Esophagus muscularis mucosa (tissue), 4 donors: ENCODE measurements at regions not wholly inside any gene's neighbourhood (a gene's known extent, or its start where the extent isn't known, plus 50 kb on each side); places are given as distances from the start of the nearest gene placed in this dataset.
"Not testable (repeated sequence)": the region's sequence is repeated elsewhere in the genome, so short reads cannot be mapped to it uniquely, and the experiment has no call there.

ENCODE experiments used
- DNase-seq: peaks from one replicate; pipeline ENCODE4 v3.0.0-alpha.2; 2017; ENCODE audit errors: extremely low spot score
- H3K27ac ChIP-seq, 4 donors: fragments of 200-600 bp; sonication (generic); replicated peaks in 1 of 4; 1 replicate in 3 of 4; 2 replicates in 1 of 4; pipeline ENCODE4 v1.5.1; 2016 to 2019; ENCODE audit warnings: mild to moderate bottlenecking in 1 of 4
- H3K27me3 ChIP-seq, 4 donors: fragments of 200-600 bp; sonication (generic); one replicate each; pipeline versions ENCODE4 v1.5.1 to v1.6.0; 2016 to 2019
- H3K36me3 ChIP-seq, 4 donors: fragments of 200-600 bp; sonication (generic); one replicate each; pipeline ENCODE4 v1.5.1; 2016 to 2019
- H3K4me1 ChIP-seq, 4 donors: fragments of 200-600 bp; sonication (generic); one replicate each; pipeline ENCODE4 v1.5.1; 2016 to 2019
- H3K4me3 ChIP-seq, 4 donors: fragments of 200-600 bp; sonication (generic); 1 replicate in 2 of 4; 2 replicates in 2 of 4; pipeline ENCODE4 v1.5.1; 2016 to 2019; ENCODE audit warnings: mild to moderate bottlenecking in 4 of 4, moderate library complexity in 1 of 4
- H3K9me3 ChIP-seq, 4 donors: fragments of 200-600 bp; sonication (generic); 1 replicate in 3 of 4; 2 replicates in 1 of 4; pipeline ENCODE4 v1.5.1; 2016 to 2019
- EP300 ChIP-seq: sonication (generic); formaldehyde crosslinking; IDR thresholded peaks from one replicate; pipeline ENCODE4 v1.6.1; 2017; ENCODE audit warnings: antibody characterized with exemption
- POLR2A ChIP-seq: fragments of 450-650 bp; IDR thresholded peaks from one replicate; pipeline ENCODE4 v1.6.1; 2017; ENCODE audit warnings: antibody characterized with exemption, moderate library complexity, mild to moderate bottlenecking, low read depth
- POLR2AphosphoS5 ChIP-seq, 2 donors: sonication (generic); formaldehyde crosslinking; IDR thresholded peaks; one replicate each; pipeline ENCODE4 v1.6.1; 2017; ENCODE audit warnings: antibody characterized with exemption in 2 of 2
- WGBS: methylation state at CpG from one replicate; pipeline ENCODE4 v1.1.5; 2018; 5-methylcytosine and 5-hydroxymethylcytosine counted together
- intact Hi-C: fragments of 100-400 bp; cut with DNase I; formaldehyde crosslinking; loops from one replicate; pipeline ENCODE4 v1.15.1; 2023
- TF ChIP-seq, protein P1 (sequence below), 3 experiments: fragments of 200-600 bp in 2 of 3; fragments of 450-650 bp in 1 of 3; sonication (generic) in 2 of 3; IDR thresholded peaks; one replicate each; pipeline ENCODE4 v1.5.1; 2017 to 2019; ENCODE audit warnings: antibody characterized with exemption in 3 of 3, mild to moderate bottlenecking in 2 of 3, moderate library complexity in 1 of 3

DNA sequence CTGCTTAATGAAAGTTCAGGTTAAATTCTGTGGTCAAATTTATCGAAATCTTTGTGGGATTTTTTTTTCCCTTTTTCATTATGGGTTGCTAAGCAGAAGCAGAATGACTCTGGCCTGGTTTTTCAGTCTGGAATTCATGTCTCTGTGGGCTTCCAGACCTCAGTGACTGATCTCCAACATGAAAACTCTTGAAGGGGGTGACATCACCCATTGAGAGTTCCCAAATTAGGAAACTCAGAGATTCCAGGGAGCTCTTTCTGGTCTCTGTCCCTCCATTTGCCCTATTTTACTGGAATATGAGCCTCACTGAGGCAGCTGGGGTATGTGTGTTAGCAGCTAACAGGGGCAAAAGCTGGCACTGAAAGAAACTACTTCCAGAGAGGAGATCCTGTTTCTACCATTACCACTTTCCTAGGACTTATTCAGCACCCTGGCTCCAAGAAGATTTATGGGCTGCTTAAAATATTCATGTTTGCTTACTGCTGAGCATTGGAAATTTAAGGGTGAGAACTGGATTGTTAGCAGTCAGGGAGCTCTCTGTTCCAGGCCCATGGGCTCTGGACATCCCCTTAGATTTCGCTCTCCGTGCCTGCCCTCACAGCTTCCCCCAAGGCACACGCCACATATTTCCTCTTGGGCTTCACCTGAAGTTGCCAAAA, 203.4 kb upstream of the SPAG17 start:
- Histone ChIP-seq H3K9me3 (no peaks in the 10 kb centered on the region), H3K4me3 (no peak overlapping the region), H3K27me3 (no peaks in the 10 kb centered on the region), H3K27ac (no peak overlapping the region), H3K36me3 (no peaks in the 10 kb centered on the region), H3K4me1 (peaks cover 0 to 9% (median 0%) of the 10 kb centered on the region in 4 donors)
- TF ChIP-seq, protein P1, sequence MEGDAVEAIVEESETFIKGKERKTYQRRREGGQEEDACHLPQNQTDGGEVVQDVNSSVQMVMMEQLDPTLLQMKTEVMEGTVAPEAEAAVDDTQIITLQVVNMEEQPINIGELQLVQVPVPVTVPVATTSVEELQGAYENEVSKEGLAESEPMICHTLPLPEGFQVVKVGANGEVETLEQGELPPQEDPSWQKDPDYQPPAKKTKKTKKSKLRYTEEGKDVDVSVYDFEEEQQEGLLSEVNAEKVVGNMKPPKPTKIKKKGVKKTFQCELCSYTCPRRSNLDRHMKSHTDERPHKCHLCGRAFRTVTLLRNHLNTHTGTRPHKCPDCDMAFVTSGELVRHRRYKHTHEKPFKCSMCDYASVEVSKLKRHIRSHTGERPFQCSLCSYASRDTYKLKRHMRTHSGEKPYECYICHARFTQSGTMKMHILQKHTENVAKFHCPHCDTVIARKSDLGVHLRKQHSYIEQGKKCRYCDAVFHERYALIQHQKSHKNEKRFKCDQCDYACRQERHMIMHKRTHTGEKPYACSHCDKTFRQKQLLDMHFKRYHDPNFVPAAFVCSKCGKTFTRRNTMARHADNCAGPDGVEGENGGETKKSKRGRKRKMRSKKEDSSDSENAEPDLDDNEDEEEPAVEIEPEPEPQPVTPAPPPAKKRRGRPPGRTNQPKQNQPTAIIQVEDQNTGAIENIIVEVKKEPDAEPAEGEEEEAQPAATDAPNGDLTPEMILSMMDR (IDR thresholded peaks at IDR 0.05), result no peak
- TF ChIP-seq POLR2A (no peak), POLR2AphosphoS5 (IDR thresholded peaks at IDR 0.05) (no peak)
- 84% methylated on average over 4 of the region's 4 CpGs for WGBS
- intact Hi-C loops, result no loop called here
- no peak for DNase-seq

DNA sequence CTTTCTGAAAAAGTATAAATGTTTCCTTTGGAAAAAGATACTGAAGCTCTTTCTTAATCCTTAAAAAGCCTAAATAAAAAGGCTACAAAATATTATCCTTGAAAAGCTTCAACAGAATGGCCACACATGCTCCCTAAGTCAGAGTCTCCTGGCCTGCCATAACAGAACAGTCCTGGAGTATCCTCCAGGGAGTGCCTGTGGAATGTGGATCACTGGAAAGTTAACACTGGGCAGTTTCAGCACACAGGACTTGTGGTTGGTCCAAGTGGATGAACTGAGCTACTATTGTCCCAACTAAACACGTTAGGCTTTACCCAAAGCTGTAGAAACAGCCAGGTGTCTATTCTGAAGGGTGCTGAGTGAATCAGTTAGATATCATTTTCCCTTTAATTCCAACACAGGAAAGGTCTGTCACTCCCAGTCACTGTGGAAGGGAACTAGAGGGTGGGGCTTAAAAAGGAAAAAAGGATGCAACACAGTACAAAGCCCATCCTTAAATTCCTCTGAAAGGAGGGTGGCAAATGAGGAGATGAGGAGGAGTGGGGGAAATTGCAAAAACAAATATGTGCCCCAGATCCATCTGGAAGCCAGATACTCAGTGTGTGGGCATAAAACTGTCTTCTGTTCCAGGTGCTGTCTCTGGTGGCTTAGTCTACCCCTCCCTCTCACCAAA, 196.3 kb upstream of the SPAG17 start:
- Histone ChIP-seq H3K27ac (no peak overlapping the region), H3K4me3 (no peak overlapping the region), H3K36me3 (no peaks in the 10 kb centered on the region), H3K4me1 (no peaks in the 10 kb centered on the region), H3K9me3 (no peaks in the 10 kb centered on the region), H3K27me3 (no peaks in the 10 kb centered on the region)
- no peak for TF ChIP-seq POLR2AphosphoS5 (IDR thresholded peaks at IDR 0.05)
- TF ChIP-seq, protein P1 (IDR thresholded peaks at IDR 0.05), result no peak
- TF ChIP-seq EP300, result no peak
- TF ChIP-seq POLR2A, result no peak
- intact Hi-C loops, result no loop called here
- WGBS, result 40% methylated on average over 1 of the region's 1 CpG
- no peak for DNase-seq

DNA sequence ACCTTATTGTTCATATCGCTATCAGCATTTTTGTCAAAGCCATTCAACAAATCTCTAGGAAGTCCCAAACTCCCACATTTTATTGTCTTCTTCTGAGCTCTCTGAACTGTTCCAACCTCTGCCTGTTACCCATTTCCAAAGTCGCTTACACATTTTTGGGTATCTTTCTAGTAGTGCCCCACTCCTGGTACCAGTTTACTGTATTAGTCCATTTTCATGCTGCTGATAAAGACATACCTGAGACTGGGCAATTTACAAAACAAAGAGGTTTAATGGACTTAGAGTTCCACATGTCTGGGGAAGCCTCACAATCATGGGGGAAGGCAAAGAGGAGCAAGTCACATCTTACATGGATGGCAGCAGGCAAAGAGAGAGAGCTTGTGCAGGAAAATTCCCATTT, 192.2 kb upstream of the SPAG17 start:
- not testable (repeated sequence) for H3K4me3 ChIP-seq
- WGBS, result 100% methylated on average over 2 of the region's 2 CpGs
- peaks cover 0 to 12% (median 6%) of the 10 kb centered on the region in 4 donors for H3K9me3 ChIP-seq

DNA sequence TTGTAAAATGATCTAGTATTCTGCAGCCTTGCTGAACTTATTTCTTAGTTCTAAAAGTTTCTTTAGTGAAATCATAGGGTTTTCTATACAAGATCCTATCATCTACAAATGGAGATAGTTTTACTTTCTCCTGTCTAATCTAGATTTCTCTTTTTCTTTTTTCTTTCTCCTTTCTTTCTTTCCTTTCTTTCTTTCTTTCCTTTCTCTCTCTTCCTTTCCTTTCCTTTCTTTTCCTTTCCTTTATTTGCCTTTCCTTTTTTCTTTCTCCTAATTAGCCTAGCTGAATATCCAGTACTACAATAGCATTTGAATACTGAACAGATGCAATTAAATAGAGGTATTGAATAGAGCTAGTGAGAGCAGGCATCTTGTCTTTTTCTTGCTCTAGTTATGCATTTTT, 186.6 kb upstream of the SPAG17 start:
- H3K36me3 ChIP-seq, result no peaks in the 10 kb centered on the region
- no peak overlapping the region for H3K27ac ChIP-seq
- no peaks in the 10 kb centered on the region for H3K27me3 ChIP-seq
- no peak for TF ChIP-seq EP300
- peaks cover 0 to 38% (median 27%) of the 10 kb centered on the region in 4 donors for H3K9me3 ChIP-seq
- H3K4me1 ChIP-seq, result no peaks in the 10 kb centered on the region
- no peak overlapping the region for H3K4me3 ChIP-seq
- intact Hi-C loops, result no loop called here
- DNase-seq, result no peak

More for the DNA sequence above, 192.2 kb upstream of the SPAG17 start:
- H3K4me1 ChIP-seq, DNase-seq, intact Hi-C loops, H3K36me3 ChIP-seq, H3K27ac ChIP-seq, H3K27me3 ChIP-seq: not testable (repeated sequence)

DNA sequence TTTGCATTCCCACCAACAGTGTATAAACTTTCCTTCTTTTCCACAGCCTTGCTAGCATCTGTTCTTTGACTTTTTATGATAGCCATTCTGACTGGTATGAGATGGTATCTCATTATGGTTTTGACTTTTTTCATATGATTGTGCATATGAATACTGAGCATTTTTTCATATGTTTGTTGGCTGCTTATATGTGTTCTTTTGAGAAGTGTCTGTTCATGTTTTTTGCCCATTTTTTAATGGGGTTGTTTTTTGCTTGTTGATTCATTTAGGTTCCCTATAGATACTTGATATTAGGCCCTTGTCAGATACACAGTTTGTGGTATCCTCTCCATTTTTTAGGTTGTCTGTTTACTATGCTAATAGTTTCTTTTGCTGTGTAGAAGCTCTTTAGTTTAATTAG, 185.8 kb upstream of the SPAG17 start:
- no peak for DNase-seq
- TF ChIP-seq, protein P1 (IDR thresholded peaks at IDR 0.05), result no peak
- TF ChIP-seq POLR2A (no peak), EP300 (no peak), POLR2AphosphoS5 (IDR thresholded peaks at IDR 0.05) (no peak)
- Histone ChIP-seq H3K27me3 (no peaks in the 10 kb centered on the region), H3K9me3 (peaks cover 0 to 45% (median 27%) of the 10 kb centered on the region in 4 donors), H3K4me1 (no peaks in the 10 kb centered on the region), H3K36me3 (no peaks in the 10 kb centered on the region), H3K27ac (no peak overlapping the region), H3K4me3 (no peak overlapping the region)
- intact Hi-C loops, result no loop called here

DNA sequence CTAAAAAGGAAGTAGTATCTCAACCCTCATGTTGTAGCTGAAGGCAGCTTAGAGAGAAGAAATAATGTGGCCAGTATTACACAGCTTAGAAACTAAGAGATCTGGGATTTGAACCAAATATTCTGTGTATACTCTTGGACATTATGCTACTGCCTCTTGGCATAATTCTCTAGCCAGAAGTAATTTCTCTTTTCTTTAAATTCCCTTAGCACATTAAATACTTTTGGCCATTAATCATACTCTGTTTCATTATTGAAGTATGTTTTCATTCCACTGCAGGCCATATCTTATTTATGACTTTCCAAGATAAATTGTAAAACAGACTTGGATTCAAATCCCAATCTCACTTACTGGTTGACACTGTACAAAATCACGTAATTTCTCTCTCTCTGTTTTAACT, 181.3 kb upstream of the SPAG17 start:
- Histone ChIP-seq H3K4me3 (no peak overlapping the region), H3K9me3 (peaks cover 0 to 75% (median 38%) of the 10 kb centered on the region in 4 donors), H3K36me3 (no peaks in the 10 kb centered on the region), H3K27me3 (no peaks in the 10 kb centered on the region), H3K4me1 (no peaks in the 10 kb centered on the region), H3K27ac (no peak overlapping the region)
- intact Hi-C loops, result no loop called here
- DNase-seq, result no peak
- no peak for TF ChIP-seq POLR2A
- no peak for TF ChIP-seq POLR2AphosphoS5 (IDR thresholded peaks at IDR 0.05)
- no peak for TF ChIP-seq EP300
- TF ChIP-seq, protein P1 (IDR thresholded peaks at IDR 0.05), result no peak
- WGBS, result 0% methylated on average over 1 of the region's 1 CpG
